ENCODE measurements at regions not wholly inside any gene's neighbourhood (a gene's known extent, or its start where the extent isn't known, plus 50 kb on each side); places are given as distances from the start of the nearest gene placed in this dataset.
A peak's percentile ranks its signal among the peaks of the same experiment; 100 is the strongest.

- no peak for DNase-seq (ENCODE audit: low spot score)
- peak; percentile 23 for FAIRE-seq
These were observed 70.4 kb upstream of the TIAM1 start for GRCh38 chr21:31414263-31415000.

GRCh38 chr21:31413698-31414097 is 69.6 kb upstream of the TIAM1 start:
- DNase-seq (ENCODE audit: low spot score) (no peak), FAIRE-seq (no peak)

- FAIRE-seq (no peak), DNase-seq (ENCODE audit: low spot score) (no peak)
These were observed 66.6 kb upstream of the TIAM1 start for GRCh38 chr21:31410499-31411131.

DNA sequence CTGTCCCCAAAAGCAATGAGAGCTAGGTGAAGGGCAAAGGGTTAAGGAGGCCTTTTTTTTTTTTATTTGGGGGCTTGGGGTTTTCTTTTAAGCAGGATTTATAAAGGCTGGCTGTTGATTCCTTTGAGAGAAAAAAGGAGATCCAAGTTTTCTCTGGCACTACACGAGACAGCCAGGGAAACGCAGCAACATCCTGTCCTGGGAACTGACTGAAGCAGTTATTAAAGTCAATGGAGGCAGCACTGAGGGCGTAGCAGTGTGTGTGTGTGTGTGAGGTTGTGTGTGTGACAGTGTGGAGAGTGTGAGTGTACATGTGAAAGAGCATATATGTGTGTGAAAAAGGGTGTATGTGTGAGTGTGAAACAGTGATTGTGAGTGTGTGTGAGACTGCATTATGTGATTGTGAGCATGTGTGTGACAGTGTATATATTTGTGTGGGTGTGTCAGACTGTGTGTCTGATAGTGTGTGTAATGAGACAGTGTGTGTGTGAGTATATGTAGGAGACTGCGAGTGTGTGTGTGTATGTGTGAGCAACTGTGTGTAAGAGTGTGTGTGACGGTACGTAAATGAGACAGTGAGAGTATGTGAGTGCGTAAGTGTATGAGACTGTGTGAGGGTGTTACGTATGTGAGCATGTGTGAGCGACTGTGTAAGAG is 65.9 kb upstream of the TIAM1 start:
- peak; percentile 98 for FAIRE-seq
- no peak for DNase-seq (ENCODE audit: low spot score)

DNA sequence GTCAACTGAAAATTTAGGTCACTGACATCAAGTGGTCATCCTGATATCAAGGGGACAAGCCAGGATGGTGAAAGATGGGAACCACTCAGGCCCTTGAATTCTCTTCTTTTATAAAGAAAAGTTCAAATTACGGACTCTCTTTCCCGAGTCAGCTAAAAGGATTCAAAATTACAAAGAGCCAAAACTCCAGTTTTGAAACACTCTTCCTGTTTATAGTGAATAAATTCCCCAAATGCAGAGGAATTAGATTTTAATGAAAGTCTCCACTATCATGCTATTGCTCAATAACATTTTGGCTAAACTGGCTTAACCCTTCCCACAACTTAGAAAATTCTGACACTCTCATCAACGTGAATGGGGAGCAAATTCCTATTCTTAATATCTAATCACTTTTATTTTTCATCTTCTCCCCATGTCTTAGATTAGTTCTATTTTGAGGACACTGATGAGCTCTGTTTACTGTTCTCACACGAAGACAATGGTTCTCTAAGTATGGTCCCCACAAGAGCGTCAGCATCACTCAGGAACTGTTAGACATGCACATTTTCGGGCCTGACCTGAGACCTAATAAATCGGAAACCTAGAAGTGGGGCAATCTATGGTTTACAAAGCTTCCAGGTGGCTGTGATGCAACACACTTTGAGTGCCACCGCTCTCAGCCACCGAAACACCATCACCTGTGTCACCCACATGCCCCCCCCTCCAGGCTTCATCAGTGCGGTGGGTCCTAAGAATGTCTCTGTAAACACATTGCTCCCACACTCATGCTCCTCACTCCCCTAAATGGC is 64.4 kb upstream of the TIAM1 start:
- FAIRE-seq, result no peak

DNA sequence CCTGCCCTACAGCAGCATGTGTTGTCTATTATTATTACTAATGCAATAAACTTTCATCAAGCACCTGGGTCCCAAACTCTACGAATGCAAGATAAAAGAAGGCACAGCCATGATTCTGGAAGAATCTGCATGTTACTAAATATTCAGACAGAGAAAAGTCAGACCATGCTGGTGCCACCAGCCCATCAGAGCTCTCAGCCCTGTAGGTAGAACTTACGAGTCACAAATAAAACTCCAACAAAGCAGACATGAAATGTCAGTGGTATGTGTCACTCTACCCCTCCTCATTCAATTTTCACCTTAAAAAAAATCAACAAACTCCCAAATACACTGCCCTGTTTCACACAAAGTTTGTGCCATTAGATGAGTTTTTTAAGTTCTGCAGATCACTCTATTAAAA is 62.4 kb upstream of the TIAM1 start:
- DNase-seq (ENCODE audit: low spot score), result no peak
- no peak for FAIRE-seq

More for the DNA sequence above, 64.4 kb upstream of the TIAM1 start:
- no peak for DNase-seq (ENCODE audit: low spot score)

GRCh38 chr21:31405604-31406003 is 61.5 kb upstream of the TIAM1 start:
- DNase-seq (ENCODE audit: low spot score), result no peak
- no peak for FAIRE-seq

- peak; percentile 71 for FAIRE-seq
- DNase-seq (ENCODE audit: low spot score), result no peak
These were observed 59.7 kb upstream of the TIAM1 start for GRCh38 chr21:31403596-31404333.

GRCh38 chr21:31399591-31399990 is 55.5 kb upstream of the TIAM1 start:
- no peak for FAIRE-seq
- DNase-seq (ENCODE audit: low spot score), result no peak

DNA sequence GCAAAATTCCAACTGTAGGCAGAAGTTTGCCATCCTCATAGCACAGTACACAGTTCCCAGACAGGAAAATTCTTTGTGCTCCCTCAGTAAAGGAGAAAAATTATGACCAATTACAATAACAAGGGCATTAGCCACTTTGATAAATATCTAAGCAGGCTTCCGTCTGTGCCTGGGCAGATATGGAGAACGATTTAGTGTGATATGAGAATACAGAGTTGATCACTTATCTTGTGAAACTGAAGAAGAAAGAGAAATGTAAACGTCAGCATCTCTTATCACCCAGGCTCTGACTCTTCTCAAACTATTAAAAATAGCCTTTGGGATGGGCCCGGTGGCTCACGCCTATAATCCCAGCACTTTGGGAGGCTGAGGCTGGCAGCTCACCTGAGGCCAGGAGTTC is 54.5 kb upstream of the TIAM1 start:
- DNase-seq (ENCODE audit: low spot score), result no peak
- no peak for FAIRE-seq

DNA sequence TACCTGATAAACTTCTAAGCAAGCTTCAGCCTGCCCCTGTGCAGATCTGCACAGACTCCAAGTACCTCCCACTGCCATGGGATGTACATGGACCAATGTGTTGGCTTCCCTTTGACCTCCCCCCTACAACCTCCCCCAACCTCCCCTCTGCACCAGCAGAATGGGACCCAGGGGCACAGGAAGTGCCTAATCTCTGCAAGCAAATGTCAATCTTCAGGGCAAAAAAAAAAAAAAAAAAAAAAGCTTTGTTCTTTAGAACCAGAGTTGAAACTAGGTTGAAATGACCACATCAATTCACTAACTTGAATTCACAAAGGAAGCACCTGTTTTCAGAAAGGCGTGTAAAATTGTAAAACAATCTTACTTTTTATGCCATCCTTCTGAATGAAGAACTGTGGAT is 53.9 kb upstream of the TIAM1 start:
- no peak for DNase-seq (ENCODE audit: low spot score)
- no peak for FAIRE-seq

DNA sequence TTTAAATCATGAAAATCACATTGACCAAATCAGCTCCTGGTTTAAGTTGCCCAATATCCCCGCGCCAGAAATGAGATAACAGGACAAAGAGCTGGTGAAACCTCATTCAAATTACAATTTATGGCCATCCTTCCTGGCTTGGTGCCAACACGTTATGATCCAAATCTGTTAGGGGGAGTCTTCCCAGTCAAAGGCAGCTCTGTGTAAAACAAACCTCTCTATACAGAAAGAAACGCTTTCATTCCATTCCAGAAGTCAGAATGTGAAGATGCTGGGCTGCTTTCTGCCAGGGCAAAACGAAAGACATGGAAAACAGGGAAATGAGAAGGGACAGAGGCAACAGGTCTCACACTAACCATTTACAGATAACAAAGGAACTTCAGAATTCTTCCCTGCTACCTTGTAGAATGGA is 53.5 kb upstream of the TIAM1 start:
- FAIRE-seq (no peak), DNase-seq (ENCODE audit: low spot score) (peak; percentile 17)

DNA sequence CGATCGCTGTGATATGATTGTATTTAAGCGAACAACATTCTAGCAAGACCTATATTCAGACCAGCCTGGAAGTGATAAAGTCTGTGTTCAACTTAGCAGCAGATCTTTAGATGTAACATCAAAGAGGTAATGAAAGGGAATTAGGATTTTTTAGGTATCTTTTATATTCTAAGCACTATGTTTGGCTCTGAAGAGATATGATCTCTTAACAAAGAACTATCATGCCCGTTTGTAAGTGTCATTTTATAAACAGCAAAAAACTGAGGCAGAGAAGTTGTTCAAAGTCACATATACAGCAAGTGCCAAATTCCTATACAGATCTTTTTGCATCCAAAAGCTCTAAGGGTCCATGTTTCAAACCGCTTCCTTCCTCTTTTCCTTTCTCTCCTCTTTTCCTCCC is 53.0 kb upstream of the TIAM1 start:
- FAIRE-seq (no peak), DNase-seq (ENCODE audit: low spot score) (no peak)

GRCh38 chr21:31396399-31396798 is 52.3 kb upstream of the TIAM1 start:
- DNase-seq (ENCODE audit: low spot score) (no peak), FAIRE-seq (no peak)

DNA sequence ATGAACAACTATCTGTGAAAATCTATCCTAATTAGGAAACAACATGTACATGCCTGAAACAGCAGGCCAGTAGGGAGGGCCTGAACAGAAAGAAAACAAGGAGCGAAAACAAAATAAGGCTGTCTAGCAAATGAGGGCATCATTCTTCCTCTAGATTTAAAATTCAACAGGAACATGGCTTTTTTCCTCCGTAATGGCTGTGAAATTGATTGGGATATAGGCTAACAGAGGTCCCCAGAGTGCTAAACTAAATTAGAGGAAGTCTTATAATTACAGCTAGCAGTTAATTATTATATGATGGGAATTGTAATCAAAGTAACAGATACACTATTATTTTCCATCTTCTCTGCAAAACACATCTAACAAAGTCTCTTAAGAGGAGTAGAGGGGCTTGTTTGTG is 51.7 kb upstream of the TIAM1 start:
- DNase-seq (ENCODE audit: low spot score) (no peak), FAIRE-seq (no peak)

GRCh38 chr21:31395268-31395667 is 51.2 kb upstream of the TIAM1 start:
- FAIRE-seq (peak; percentile 20), DNase-seq (ENCODE audit: low spot score) (no peak)

DNA sequence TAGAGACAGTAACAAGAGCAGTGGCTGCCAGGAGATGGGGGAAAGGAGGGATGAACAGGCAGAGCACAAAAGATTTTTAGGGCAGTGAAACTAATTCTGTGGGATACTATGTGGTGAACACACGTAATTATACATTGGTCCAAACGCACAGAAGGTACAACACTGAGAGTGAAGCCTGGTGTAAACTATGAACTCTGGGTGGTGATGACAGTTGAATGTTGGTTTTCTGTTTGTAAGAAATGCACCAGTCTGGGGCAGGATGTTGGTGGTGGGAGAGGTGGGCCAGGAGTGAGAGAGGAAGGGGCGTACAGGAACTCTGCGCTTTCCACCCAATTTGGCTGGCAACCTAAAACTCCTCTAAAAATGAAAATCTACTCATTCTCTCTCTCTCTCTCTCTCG is 50.2 kb upstream of the TIAM1 start:
- FAIRE-seq, result peak; percentile 95

More for the DNA sequence above, 50.2 kb upstream of the TIAM1 start:
- DNase-seq (ENCODE audit: low spot score), result no peak

Data from urothelium cell line (cell line).